GM18499 (cell line): ENCODE measurements at regions not wholly inside any gene's neighbourhood (a gene's known extent, or its start where the extent isn't known, plus 50 kb on each side); places are given as distances from the start of the nearest gene placed in this dataset.

Experiments used
- ATAC-seq: cut with Tn5 transposase; IDR thresholded peaks from one replicate; pipeline ENCODE4 v1.9.1; 2021; ENCODE audit warnings: moderate number of reproducible peaks; ENCODE audit not compliant: insufficient read depth, unreplicated experiment

GRCh38 chr4:65921180-65921579, 250.9 kb upstream of the EPHA5 start:
- no peak for ATAC-seq

GRCh38 chr4:65918872-65919271, 248.6 kb upstream of the EPHA5 start:
- no peak for ATAC-seq

GRCh38 chr4:65918212-65918611, 247.9 kb upstream of the EPHA5 start:
- no peak for ATAC-seq

- ATAC-seq, result no peak
Observed at GRCh38 chr4:65917486-65917885, 247.2 kb upstream of the EPHA5 start.

- no peak for ATAC-seq
Observed at GRCh38 chr4:65911720-65912119, 241.4 kb upstream of the EPHA5 start.

- no peak for ATAC-seq
Observed at GRCh38 chr4:65893957-65894755, 223.9 kb upstream of the EPHA5 start.

GRCh38 chr4:65893271-65893670, 223.0 kb upstream of the EPHA5 start:
- no peak for ATAC-seq

- no peak for ATAC-seq
Observed at GRCh38 chr4:65880594-65880993, 210.3 kb upstream of the EPHA5 start.

GRCh38 chr4:65868096-65868824, 198.0 kb upstream of the EPHA5 start:
- no peak for ATAC-seq

GRCh38 chr4:65865489-65865888, 195.2 kb upstream of the EPHA5 start:
- no peak for ATAC-seq

- no peak for ATAC-seq
Observed at GRCh38 chr4:65861993-65862392, 191.7 kb upstream of the EPHA5 start.

- ATAC-seq, result no peak
Observed at GRCh38 chr4:65845199-65845773, 175.0 kb upstream of the EPHA5 start.

- ATAC-seq, result no peak
Observed at GRCh38 chr4:65839164-65839931, 169.1 kb upstream of the EPHA5 start.

- no peak for ATAC-seq
Observed at GRCh38 chr4:65834707-65835106, 164.4 kb upstream of the EPHA5 start.

- ATAC-seq, result no peak
Observed at GRCh38 chr4:65831828-65832227, 161.5 kb upstream of the EPHA5 start.

- no peak for ATAC-seq
Observed at GRCh38 chr4:65825116-65825753, 154.9 kb upstream of the EPHA5 start.

GRCh38 chr4:65819192-65819591, 148.9 kb upstream of the EPHA5 start:
- no peak for ATAC-seq

- no peak for ATAC-seq
Observed at GRCh38 chr4:65805936-65806335, 135.6 kb upstream of the EPHA5 start.

GRCh38 chr4:65799513-65799912, 129.2 kb upstream of the EPHA5 start:
- no peak for ATAC-seq

- ATAC-seq, result no peak
Observed at GRCh38 chr4:65798498-65799127, 128.3 kb upstream of the EPHA5 start.
